ENCODE measurements at regions not wholly inside any gene's neighbourhood (a gene's known extent, or its start where the extent isn't known, plus 50 kb on each side); places are given as distances from the start of the nearest gene placed in this dataset.

DNA sequence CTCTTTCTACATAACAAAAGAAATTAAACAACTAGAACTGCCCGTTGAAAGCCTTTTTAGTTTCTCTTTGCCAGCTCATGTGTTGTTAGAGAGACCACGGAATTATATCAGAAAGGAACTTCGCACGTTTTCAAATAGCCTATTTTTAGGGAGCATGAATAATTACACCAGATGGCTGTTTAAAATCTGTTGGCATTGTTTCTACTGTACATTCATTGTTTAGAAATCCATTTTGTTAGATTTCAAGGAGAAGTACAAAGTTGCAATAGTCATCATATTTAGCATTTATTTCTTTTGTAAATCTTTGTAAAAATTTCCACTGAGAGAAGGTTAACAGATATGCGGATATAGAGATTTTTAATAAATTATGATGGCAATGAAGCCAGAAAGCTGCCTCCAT is 403.0 kb upstream of the HS3ST1 start:
- Histone ChIP-seq H3K9me3 (ENCODE audit: severe bottlenecking) (no peaks in the 10 kb centered on the region), H3K27me3 (ENCODE audit: insufficient read depth, low read depth, severe bottlenecking) (no peaks in the 10 kb centered on the region), H3K4me3 (ENCODE audit: low read depth, low read length) (no peak overlapping the region), H3K27ac (no peak overlapping the region), H3K36me3 (no peaks in the 10 kb centered on the region)
- no peak for DNase-seq
- TF ChIP-seq, protein P1, sequence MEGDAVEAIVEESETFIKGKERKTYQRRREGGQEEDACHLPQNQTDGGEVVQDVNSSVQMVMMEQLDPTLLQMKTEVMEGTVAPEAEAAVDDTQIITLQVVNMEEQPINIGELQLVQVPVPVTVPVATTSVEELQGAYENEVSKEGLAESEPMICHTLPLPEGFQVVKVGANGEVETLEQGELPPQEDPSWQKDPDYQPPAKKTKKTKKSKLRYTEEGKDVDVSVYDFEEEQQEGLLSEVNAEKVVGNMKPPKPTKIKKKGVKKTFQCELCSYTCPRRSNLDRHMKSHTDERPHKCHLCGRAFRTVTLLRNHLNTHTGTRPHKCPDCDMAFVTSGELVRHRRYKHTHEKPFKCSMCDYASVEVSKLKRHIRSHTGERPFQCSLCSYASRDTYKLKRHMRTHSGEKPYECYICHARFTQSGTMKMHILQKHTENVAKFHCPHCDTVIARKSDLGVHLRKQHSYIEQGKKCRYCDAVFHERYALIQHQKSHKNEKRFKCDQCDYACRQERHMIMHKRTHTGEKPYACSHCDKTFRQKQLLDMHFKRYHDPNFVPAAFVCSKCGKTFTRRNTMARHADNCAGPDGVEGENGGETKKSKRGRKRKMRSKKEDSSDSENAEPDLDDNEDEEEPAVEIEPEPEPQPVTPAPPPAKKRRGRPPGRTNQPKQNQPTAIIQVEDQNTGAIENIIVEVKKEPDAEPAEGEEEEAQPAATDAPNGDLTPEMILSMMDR (IDR thresholded peaks at IDR 0.05; ENCODE audit: low read depth, low read length): no peak

DNA sequence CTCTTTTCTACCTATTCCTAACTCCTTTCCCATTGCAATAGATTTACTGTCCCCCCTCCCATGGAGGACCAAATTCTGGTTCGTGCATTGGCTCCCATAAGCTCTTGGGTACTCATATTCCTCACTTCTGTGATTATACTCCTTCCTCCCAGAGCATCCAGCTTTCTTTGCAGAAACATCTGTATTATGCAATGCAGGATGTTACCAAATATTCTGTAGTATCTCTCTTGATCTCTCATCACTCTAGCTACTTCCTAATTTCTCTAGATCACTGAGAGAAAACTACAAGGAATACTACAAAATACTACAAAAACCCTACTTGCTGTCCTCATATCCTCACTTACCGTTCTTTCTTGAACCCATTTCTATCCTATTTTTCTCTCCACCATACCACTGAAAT is 395.9 kb upstream of the HS3ST1 start:
- H3K27me3 ChIP-seq (ENCODE audit: insufficient read depth, low read depth, severe bottlenecking): no peaks in the 10 kb centered on the region
- no peak overlapping the region for H3K4me3 ChIP-seq (ENCODE audit: low read depth, low read length)
- no peaks in the 10 kb centered on the region for H3K36me3 ChIP-seq
- TF ChIP-seq, protein P1 (IDR thresholded peaks at IDR 0.05; ENCODE audit: low read depth, low read length): no peak
- no peak for DNase-seq
- H3K9me3 ChIP-seq (ENCODE audit: severe bottlenecking): no peaks in the 10 kb centered on the region
- H3K27ac ChIP-seq: no peak overlapping the region

DNA sequence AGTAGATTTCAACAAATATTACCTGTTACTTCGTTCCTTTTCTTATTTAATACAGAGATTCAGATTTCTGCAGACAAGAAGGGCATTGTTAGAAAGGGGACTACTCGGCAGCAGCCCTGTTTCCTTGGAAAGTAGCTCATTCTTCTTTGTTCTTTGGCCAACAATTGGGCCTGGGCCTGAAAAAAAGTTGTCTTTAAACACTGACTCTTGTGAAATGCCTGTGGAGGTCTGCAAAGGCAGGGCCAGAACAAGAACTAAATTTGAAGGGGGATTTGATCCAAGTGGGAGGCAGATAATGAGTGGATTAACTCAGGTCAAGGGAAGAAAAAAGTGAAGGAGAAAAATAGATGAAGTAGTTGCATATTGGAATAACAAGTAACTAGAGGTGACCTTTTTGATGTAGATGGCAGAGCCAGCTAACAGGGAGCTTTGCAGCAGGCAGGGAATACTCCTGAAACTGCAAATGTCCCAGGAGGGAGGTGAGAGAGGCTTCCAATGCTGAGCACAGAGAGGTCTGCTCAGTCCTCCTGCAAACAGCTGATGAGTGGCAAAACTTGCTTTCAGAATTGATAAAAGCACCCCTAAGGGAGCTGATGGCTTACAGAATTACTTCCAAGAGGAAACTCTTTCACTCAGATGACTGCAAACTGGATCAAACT is 393.2 kb upstream of the HS3ST1 start:
- no peaks in the 10 kb centered on the region for H3K9me3 ChIP-seq (ENCODE audit: severe bottlenecking)
- no peak for DNase-seq
- H3K4me3 ChIP-seq (ENCODE audit: low read depth, low read length): no peak overlapping the region
- H3K36me3 ChIP-seq: no peaks in the 10 kb centered on the region
- H3K27ac ChIP-seq: no peak overlapping the region
- TF ChIP-seq, protein P1 (IDR thresholded peaks at IDR 0.05; ENCODE audit: low read depth, low read length): no peak
- no peaks in the 10 kb centered on the region for H3K27me3 ChIP-seq (ENCODE audit: insufficient read depth, low read depth, severe bottlenecking)

DNA sequence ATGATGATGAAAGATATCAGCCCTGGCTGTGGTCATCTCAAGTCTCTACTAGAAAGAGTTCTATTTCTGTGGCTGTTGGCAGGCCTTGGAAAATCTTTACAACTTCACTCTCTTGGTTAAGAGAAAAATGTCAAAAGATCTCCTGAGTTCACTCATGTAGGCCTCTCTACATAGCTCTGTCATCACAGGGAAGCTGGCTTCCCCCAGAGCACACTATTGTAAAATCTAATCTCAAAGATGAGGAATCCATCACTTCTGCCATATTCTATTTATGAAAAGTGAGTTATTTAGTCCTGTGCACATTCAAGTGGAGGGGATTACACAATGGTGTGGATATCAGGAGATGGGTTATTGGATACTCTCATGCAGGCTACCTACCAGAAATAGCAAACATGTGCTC is 388.4 kb upstream of the HS3ST1 start:
- H3K4me3 ChIP-seq (ENCODE audit: low read depth, low read length): no peak overlapping the region
- H3K27ac ChIP-seq: no peak overlapping the region
- no peaks in the 10 kb centered on the region for H3K9me3 ChIP-seq (ENCODE audit: severe bottlenecking)
- H3K36me3 ChIP-seq: no peaks in the 10 kb centered on the region
- TF ChIP-seq, protein P1 (IDR thresholded peaks at IDR 0.05; ENCODE audit: low read depth, low read length): no peak
- no peaks in the 10 kb centered on the region for H3K27me3 ChIP-seq (ENCODE audit: insufficient read depth, low read depth, severe bottlenecking)
- no peak for DNase-seq

GRCh38 chr4:11814758-11815157 is 386.1 kb upstream of the HS3ST1 start:
- DNase-seq: no peak

More at GRCh38 chr4:11814758-11815157, 386.1 kb upstream of the HS3ST1 start:
- no peaks in the 10 kb centered on the region for H3K27me3 ChIP-seq (ENCODE audit: insufficient read depth, low read depth, severe bottlenecking)
- no peaks in the 10 kb centered on the region for H3K36me3 ChIP-seq
- no peaks in the 10 kb centered on the region for H3K9me3 ChIP-seq (ENCODE audit: severe bottlenecking)
- no peak overlapping the region for H3K4me3 ChIP-seq (ENCODE audit: low read depth, low read length)
- H3K27ac ChIP-seq: no peak overlapping the region
- TF ChIP-seq, protein P1 (IDR thresholded peaks at IDR 0.05; ENCODE audit: low read depth, low read length): no peak
